Skeletal muscle satellite cell (primary cell): ENCODE measurements at regions not wholly inside any gene's neighbourhood (a gene's known extent, or its start where the extent isn't known, plus 50 kb on each side); places are given as distances from the start of the nearest gene placed in this dataset.
"Not testable (repeated sequence)": the region's sequence is repeated elsewhere in the genome, so short reads cannot be mapped to it uniquely, and the experiment has no call there.

Experiments
- H3K27me3 ChIP-seq: 2 replicates; pipeline ENCODE4 v1.7.0; 2013; ENCODE audit warnings: low read length; ENCODE audit not compliant: control insufficient read depth, insufficient read depth
- H3K36me3 ChIP-seq: 2 replicates; pipeline ENCODE4 v1.7.0; 2013; ENCODE audit warnings: mild to moderate bottlenecking, control low read depth, low read length; ENCODE audit not compliant: insufficient read depth
- H3K4me1 ChIP-seq: 2 replicates; pipeline ENCODE4 v1.7.0; 2013; ENCODE audit warnings: low read length; ENCODE audit not compliant: control insufficient read depth, insufficient read depth
- H3K4me2 ChIP-seq: 2 replicates; pipeline ENCODE4 v1.7.0; 2013; ENCODE audit warnings: mild to moderate bottlenecking, low read length
- H3K4me3 ChIP-seq: 2 replicates; pipeline ENCODE4 v1.7.0; 2013; ENCODE audit warnings: low read length
- H3K9ac ChIP-seq: 2 replicates; pipeline ENCODE4 v1.7.0; 2013; ENCODE audit warnings: mild to moderate bottlenecking, low read depth, low read length, moderate library complexity
- H3K9me3 ChIP-seq: replicated peaks from 2 replicates; pipeline ENCODE4 v1.7.0; 2013; ENCODE audit warnings: mild to moderate bottlenecking, control low read depth, low read length

- not testable (repeated sequence) for H3K4me1 ChIP-seq, H3K36me3 ChIP-seq, H3K9me3 ChIP-seq, H3K4me3 ChIP-seq, H3K9ac ChIP-seq, H3K27me3 ChIP-seq, H3K4me2 ChIP-seq
Observed at GRCh38 chr1:29681416-29681815, 445.1 kb downstream of the PTPRU start.

GRCh38 chr1:29679828-29680558 lies 443.7 kb downstream of the PTPRU start:
- H3K9ac ChIP-seq: no peak overlapping the region
- no peak overlapping the region for H3K4me3 ChIP-seq
- no peaks in the 10 kb centered on the region for H3K9me3 ChIP-seq
- H3K27me3 ChIP-seq: no peaks in the 10 kb centered on the region
- peaks cover 5% of the 10 kb centered on the region for H3K4me1 ChIP-seq
- H3K4me2 ChIP-seq: no peak overlapping the region
- no peaks in the 10 kb centered on the region for H3K36me3 ChIP-seq

GRCh38 chr1:29679316-29679715 lies 443.0 kb downstream of the PTPRU start:
- Histone ChIP-seq H3K9me3 (no peaks in the 10 kb centered on the region), H3K4me1 (peaks cover 5% of the 10 kb centered on the region), H3K4me2 (no peak overlapping the region), H3K36me3 (no peaks in the 10 kb centered on the region), H3K4me3 (no peak overlapping the region), H3K9ac (no peak overlapping the region), H3K27me3 (no peaks in the 10 kb centered on the region)

GRCh38 chr1:29677028-29678024 lies 441.0 kb downstream of the PTPRU start:
- Histone ChIP-seq H3K36me3 (no peaks in the 10 kb centered on the region), H3K9ac (no peak overlapping the region), H3K27me3 (no peaks in the 10 kb centered on the region), H3K4me3 (no peak overlapping the region), H3K4me1 (peaks cover 5% of the 10 kb centered on the region), H3K9me3 (no peaks in the 10 kb centered on the region), H3K4me2 (no peak overlapping the region)

GRCh38 chr1:29676496-29676895 lies 440.2 kb downstream of the PTPRU start:
- no peaks in the 10 kb centered on the region for H3K27me3 ChIP-seq
- peaks cover 5% of the 10 kb centered on the region for H3K4me1 ChIP-seq
- no peak overlapping the region for H3K4me2 ChIP-seq
- H3K4me3 ChIP-seq: no peak overlapping the region
- no peaks in the 10 kb centered on the region for H3K36me3 ChIP-seq
- H3K9me3 ChIP-seq: no peaks in the 10 kb centered on the region
- no peak overlapping the region for H3K9ac ChIP-seq

- H3K4me3 ChIP-seq: no peak overlapping the region
- H3K36me3 ChIP-seq: no peaks in the 10 kb centered on the region
- no peak overlapping the region for H3K9ac ChIP-seq
- no peak overlapping the region for H3K4me2 ChIP-seq
- H3K4me1 ChIP-seq: peaks cover 5% of the 10 kb centered on the region
- no peaks in the 10 kb centered on the region for H3K9me3 ChIP-seq
- H3K27me3 ChIP-seq: no peaks in the 10 kb centered on the region
Observed at GRCh38 chr1:29675481-29676263, 439.4 kb downstream of the PTPRU start.

GRCh38 chr1:29674627-29675326 lies 438.5 kb downstream of the PTPRU start:
- H3K27me3 ChIP-seq: no peaks in the 10 kb centered on the region
- H3K4me2 ChIP-seq: no peak overlapping the region
- no peak overlapping the region for H3K9ac ChIP-seq
- H3K36me3 ChIP-seq: no peaks in the 10 kb centered on the region
- no peaks in the 10 kb centered on the region for H3K9me3 ChIP-seq
- H3K4me1 ChIP-seq: peaks cover 5% of the 10 kb centered on the region
- no peak overlapping the region for H3K4me3 ChIP-seq

GRCh38 chr1:29673669-29674626 lies 437.6 kb downstream of the PTPRU start:
- no peaks in the 10 kb centered on the region for H3K9me3 ChIP-seq
- H3K4me1 ChIP-seq: peaks cover 5% of the 10 kb centered on the region
- no peak overlapping the region for H3K4me3 ChIP-seq
- H3K4me2 ChIP-seq: no peak overlapping the region
- no peak overlapping the region for H3K9ac ChIP-seq
- no peaks in the 10 kb centered on the region for H3K36me3 ChIP-seq
- H3K27me3 ChIP-seq: no peaks in the 10 kb centered on the region

GRCh38 chr1:29673228-29673500 lies 436.8 kb downstream of the PTPRU start:
- Histone ChIP-seq H3K27me3 (no peaks in the 10 kb centered on the region), H3K4me3 (no peak overlapping the region), H3K9ac (no peak overlapping the region), H3K9me3 (no peaks in the 10 kb centered on the region), H3K4me1 (peaks cover 5% of the 10 kb centered on the region), H3K4me2 (no peak overlapping the region), H3K36me3 (no peaks in the 10 kb centered on the region)

- no peak overlapping the region for H3K4me3 ChIP-seq
- H3K36me3 ChIP-seq: no peaks in the 10 kb centered on the region
- no peak overlapping the region for H3K9ac ChIP-seq
- no peak overlapping the region for H3K4me2 ChIP-seq
- no peaks in the 10 kb centered on the region for H3K27me3 ChIP-seq
- H3K4me1 ChIP-seq: peaks cover 5% of the 10 kb centered on the region
- H3K9me3 ChIP-seq: no peaks in the 10 kb centered on the region
Observed at GRCh38 chr1:29672416-29673227, 436.3 kb downstream of the PTPRU start.
